ENCODE measurements at regions not wholly inside any gene's neighbourhood (a gene's known extent, or its start where the extent isn't known, plus 50 kb on each side); places are given as distances from the start of the nearest gene placed in this dataset.

GRCh38 chr4:12943069-12943468, 541.1 kb downstream of the RAB28 start:
- no peak for TF ChIP-seq POLR2A (IDR thresholded peaks at IDR 0.05)
- TF ChIP-seq, protein P1, sequence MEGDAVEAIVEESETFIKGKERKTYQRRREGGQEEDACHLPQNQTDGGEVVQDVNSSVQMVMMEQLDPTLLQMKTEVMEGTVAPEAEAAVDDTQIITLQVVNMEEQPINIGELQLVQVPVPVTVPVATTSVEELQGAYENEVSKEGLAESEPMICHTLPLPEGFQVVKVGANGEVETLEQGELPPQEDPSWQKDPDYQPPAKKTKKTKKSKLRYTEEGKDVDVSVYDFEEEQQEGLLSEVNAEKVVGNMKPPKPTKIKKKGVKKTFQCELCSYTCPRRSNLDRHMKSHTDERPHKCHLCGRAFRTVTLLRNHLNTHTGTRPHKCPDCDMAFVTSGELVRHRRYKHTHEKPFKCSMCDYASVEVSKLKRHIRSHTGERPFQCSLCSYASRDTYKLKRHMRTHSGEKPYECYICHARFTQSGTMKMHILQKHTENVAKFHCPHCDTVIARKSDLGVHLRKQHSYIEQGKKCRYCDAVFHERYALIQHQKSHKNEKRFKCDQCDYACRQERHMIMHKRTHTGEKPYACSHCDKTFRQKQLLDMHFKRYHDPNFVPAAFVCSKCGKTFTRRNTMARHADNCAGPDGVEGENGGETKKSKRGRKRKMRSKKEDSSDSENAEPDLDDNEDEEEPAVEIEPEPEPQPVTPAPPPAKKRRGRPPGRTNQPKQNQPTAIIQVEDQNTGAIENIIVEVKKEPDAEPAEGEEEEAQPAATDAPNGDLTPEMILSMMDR (IDR thresholded peaks at IDR 0.05 in 4 of 5, conservative IDR thresholded peaks at IDR 0.05 in 1 of 5), result no peak
